ENCODE measurements at regions not wholly inside any gene's neighbourhood (a gene's known extent, or its start where the extent isn't known, plus 50 kb on each side); places are given as distances from the start of the nearest gene placed in this dataset.

DNA sequence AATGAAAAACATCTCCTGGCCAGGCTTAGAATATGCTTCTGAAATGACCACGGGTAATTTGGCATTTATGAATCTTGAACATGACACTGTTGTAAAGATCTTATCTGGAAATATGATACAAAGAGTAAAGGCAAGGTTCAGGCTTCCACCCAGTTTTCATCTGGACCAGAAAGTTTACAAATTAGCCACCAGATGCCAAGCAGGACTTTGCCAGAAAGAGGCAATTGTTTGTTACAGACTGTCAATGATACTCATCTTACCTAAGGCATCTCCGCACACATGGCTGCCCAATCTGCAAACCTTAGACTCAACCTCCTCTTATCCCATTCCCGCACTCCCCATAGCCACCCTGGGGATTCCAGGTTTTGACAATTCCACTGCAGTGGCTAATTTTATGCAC lies 795.3 kb downstream of the TYW1 start:
- H3K4me1 ChIP-seq = no peaks in the 10 kb centered on the region
- no peaks in the 10 kb centered on the region for H3K27me3 ChIP-seq
- peaks cover 0 to 2% of the 10 kb centered on the region in 2 donors for H3K9me3 ChIP-seq
- intact Hi-C loops (cut with DNase I) = no loop called here
- no peak for DNase-seq (ENCODE audit: low spot score in 2 of 2)
- no peaks in the 10 kb centered on the region for H3K36me3 ChIP-seq
- no peak overlapping the region for H3K4me3 ChIP-seq
- TF ChIP-seq, protein P1, sequence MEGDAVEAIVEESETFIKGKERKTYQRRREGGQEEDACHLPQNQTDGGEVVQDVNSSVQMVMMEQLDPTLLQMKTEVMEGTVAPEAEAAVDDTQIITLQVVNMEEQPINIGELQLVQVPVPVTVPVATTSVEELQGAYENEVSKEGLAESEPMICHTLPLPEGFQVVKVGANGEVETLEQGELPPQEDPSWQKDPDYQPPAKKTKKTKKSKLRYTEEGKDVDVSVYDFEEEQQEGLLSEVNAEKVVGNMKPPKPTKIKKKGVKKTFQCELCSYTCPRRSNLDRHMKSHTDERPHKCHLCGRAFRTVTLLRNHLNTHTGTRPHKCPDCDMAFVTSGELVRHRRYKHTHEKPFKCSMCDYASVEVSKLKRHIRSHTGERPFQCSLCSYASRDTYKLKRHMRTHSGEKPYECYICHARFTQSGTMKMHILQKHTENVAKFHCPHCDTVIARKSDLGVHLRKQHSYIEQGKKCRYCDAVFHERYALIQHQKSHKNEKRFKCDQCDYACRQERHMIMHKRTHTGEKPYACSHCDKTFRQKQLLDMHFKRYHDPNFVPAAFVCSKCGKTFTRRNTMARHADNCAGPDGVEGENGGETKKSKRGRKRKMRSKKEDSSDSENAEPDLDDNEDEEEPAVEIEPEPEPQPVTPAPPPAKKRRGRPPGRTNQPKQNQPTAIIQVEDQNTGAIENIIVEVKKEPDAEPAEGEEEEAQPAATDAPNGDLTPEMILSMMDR (IDR thresholded peaks at IDR 0.05) = no peak
- H3K27ac ChIP-seq = no peak overlapping the region

DNA sequence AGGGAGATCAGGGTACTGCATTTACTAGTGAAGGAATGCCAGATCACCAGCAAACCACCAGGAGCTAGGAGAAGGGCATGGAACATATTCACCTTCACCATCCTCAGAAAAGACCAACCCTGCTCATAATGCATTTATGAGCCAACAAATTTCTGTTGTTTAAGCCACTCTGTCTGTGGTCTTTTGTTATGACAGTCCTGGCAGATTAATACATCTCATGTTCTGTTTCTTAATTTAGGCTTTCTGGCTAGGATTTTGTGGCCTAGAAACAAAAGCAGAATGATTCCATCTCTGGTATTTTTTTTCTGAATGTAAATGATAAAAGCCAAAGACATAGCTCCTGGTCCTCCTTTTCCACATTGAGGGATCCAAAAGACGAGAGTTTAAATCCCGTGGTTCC lies 797.9 kb downstream of the TYW1 start:
- no peak for DNase-seq (ENCODE audit: low spot score in 2 of 2)
- no peaks in the 10 kb centered on the region for H3K4me1 ChIP-seq
- no peak overlapping the region for H3K4me3 ChIP-seq
- H3K9me3 ChIP-seq = no peaks in the 10 kb centered on the region
- intact Hi-C loops (cut with DNase I) = no loop called here
- no peak overlapping the region for H3K27ac ChIP-seq
- no peaks in the 10 kb centered on the region for H3K27me3 ChIP-seq
- TF ChIP-seq, protein P1 (IDR thresholded peaks at IDR 0.05) = no peak
- H3K36me3 ChIP-seq = no peaks in the 10 kb centered on the region

DNA sequence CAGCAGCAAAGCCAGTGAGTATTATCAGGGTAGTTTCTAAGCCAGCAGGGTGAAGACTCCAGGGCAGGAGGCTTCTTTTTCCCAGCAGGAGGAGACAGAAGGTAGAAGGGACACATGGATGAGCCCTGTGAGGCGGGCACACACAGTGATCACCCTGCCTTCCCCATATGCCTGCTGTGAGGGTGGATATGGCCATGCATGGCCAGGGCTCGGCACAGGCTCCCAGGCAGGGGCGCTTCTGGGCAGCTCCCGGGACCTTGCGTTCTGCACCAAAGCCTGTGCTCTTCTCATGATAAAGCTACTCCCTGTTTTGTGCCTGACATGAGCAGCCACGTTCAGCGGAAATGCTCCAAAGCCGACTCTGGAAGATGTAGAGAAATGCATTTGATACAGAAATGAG lies 807.2 kb downstream of the TYW1 start:
- H3K36me3 ChIP-seq = no peaks in the 10 kb centered on the region
- no peaks in the 10 kb centered on the region for H3K4me1 ChIP-seq
- no peak overlapping the region for H3K27ac ChIP-seq
- intact Hi-C loops (cut with DNase I) = no loop called here
- DNase-seq (ENCODE audit: low spot score in 2 of 2) = no peak
- H3K9me3 ChIP-seq = no peaks in the 10 kb centered on the region
- no peaks in the 10 kb centered on the region for H3K27me3 ChIP-seq
- H3K4me3 ChIP-seq = no peak overlapping the region
- TF ChIP-seq, protein P1 (IDR thresholded peaks at IDR 0.05) = no peak

DNA sequence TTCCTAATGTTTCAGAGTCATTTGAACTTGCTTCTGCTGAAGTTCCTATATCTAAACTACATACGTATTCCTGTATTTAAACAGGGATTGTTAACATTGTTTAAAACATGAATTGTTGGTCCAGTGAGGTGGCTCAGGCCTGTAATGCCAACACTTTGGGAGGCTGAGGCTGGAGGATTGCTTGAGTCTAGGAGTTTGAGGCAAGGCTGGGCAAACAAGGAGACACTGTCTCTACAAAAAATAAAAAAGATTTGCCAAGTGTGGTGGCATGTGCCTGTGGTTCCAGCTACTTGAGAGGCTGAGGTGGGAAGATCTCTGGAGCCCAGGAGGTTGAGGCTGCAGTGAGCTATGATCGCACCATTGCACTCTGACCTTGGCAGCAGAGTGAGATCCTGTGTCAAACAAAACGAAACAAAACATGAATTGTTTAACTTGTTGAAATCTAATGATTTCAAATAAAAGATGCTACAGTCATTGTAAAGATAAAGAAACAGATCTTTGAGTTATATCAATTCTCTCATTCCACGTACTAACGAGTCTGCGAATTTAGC lies 809.4 kb downstream of the TYW1 start:
- Histone ChIP-seq H3K27ac (no peak overlapping the region), H3K27me3 (no peaks in the 10 kb centered on the region), H3K9me3 (no peaks in the 10 kb centered on the region), H3K4me1 (no peaks in the 10 kb centered on the region), H3K36me3 (no peaks in the 10 kb centered on the region), H3K4me3 (no peak overlapping the region)
- intact Hi-C loops (cut with DNase I) = no loop called here
- TF ChIP-seq, protein P1 (IDR thresholded peaks at IDR 0.05) = no peak
- DNase-seq (ENCODE audit: low spot score in 2 of 2) = no peak

DNA sequence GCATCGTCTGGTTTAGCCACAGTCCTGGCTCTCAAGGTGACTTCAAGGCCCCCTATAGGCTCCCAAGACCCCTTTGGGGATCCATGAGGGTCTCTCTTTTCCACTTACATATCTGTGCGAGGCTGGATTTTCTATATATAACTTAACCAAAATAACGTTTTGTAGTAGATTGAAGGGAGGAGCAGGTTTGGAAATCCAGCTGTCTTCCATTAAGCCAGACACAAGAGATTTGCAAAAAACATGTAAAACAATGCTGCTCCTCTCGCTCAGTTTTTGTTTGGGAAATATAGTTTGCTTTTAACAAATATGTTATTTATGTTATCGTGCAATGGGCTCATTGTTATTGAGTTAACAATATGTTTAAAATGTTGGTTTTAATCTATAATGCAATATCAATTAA lies 811.2 kb downstream of the TYW1 start:
- no peak overlapping the region for H3K4me3 ChIP-seq
- H3K4me1 ChIP-seq = no peaks in the 10 kb centered on the region
- no peak for DNase-seq (ENCODE audit: low spot score in 2 of 2)
- no peak overlapping the region for H3K27ac ChIP-seq
- TF ChIP-seq, protein P1 (IDR thresholded peaks at IDR 0.05) = no peak
- H3K36me3 ChIP-seq = no peaks in the 10 kb centered on the region
- intact Hi-C loops (cut with DNase I) = no loop called here
- no peaks in the 10 kb centered on the region for H3K27me3 ChIP-seq
- H3K9me3 ChIP-seq = no peaks in the 10 kb centered on the region

DNA sequence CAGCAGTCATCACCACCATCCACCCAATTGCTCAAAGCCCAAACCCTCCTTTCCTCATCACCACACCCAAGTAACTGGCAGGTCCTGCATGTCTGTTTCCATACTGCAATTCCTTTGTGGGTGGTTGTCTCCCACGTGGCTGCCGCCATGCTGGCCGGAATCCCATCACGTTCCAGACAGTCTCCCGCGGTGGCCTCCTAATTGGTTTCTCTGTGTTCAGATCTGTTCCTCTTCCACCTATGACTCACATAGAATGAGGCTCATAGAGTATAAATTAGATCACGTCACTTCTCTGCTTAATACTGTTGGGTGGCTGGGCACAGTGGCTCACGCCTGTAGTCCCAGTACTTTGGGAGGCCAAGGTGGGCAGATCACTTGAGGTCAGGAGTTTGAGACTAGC lies 813.0 kb downstream of the TYW1 start:
- Histone ChIP-seq H3K9me3 (no peaks in the 10 kb centered on the region), H3K27ac (no peak overlapping the region), H3K36me3 (no peaks in the 10 kb centered on the region), H3K4me1 (no peaks in the 10 kb centered on the region), H3K4me3 (no peak overlapping the region), H3K27me3 (no peaks in the 10 kb centered on the region)
- DNase-seq (ENCODE audit: low spot score in 2 of 2) = no peak
- TF ChIP-seq, protein P1 (IDR thresholded peaks at IDR 0.05) = no peak
- intact Hi-C loops (cut with DNase I) = no loop called here
